GM12878 (cell line): ENCODE measurements at regions not wholly inside any gene's neighbourhood (a gene's known extent, or its start where the extent isn't known, plus 50 kb on each side); places are given as distances from the start of the nearest gene placed in this dataset.

ENCODE experiments used
- ATAC-seq: fragments of 200-7000 bp; cut with Tn5 transposase; 3 replicates; pipeline ENCODE4 v1.9.1; 2020; ENCODE audit warnings: mild to moderate bottlenecking, moderate library complexity
- BruUV-seq: library from RNA; stranded (reverse); fragments of 400-500 nt; replicated peaks from 2 replicates; lab custom pipeline; 2021; lab: Mats Ljungman, UMichigan
- CTCF ChIA-PET: fragments of 300-600 bp; sonication (Branson Sonifier 250); formaldehyde crosslinking; extraction: SDS; loops from one replicate; lab custom pipeline; 2021; ENCODE audit warnings: inconsistent platforms; lab: Yijun Ruan, JAX
- POLR2A ChIA-PET: fragments of 350-600 bp; formaldehyde crosslinking; extraction: SDS; loops from one replicate; lab custom pipeline; 2021; ENCODE audit warnings: inconsistent platforms; lab: Charles Lee
- RAD21 ChIA-PET: fragments of 300-600 bp; sonication (Branson Sonifier 250); formaldehyde crosslinking; loops from one replicate; lab custom pipeline; 2023; ENCODE audit warnings: antibody characterized with exemption; ENCODE audit not compliant: unreplicated experiment; lab: Charles Lee
- SMC1A ChIA-PET: fragments of 300-600 bp; sonication (Branson Sonifier 250); formaldehyde crosslinking; loops from one replicate; lab custom pipeline; 2023; ENCODE audit not compliant: unreplicated experiment, uncharacterized antibody; lab: Charles Lee
- DNase-seq: peaks from one replicate; pipeline ENCODE4 v3.0.0-alpha.2; 2011; ENCODE audit warnings: low read depth, low spot score
- FAIRE-seq: peaks from 3 replicates; lab custom pipeline; 2011; peaks lifted over from hg19 to GRCh38; lab: Jason Lieb, UNC
- H2AFZ ChIP-seq: 2 replicates; pipeline ENCODE4 v1.6.0; 2011; ENCODE audit warnings: low read depth, low read length, control low read depth; ENCODE audit not compliant: control insufficient read depth
- H3K27ac ChIP-seq: 2 replicates; pipeline ENCODE4 v1.5.1; 2011; ENCODE audit warnings: control low read depth; ENCODE audit not compliant: control insufficient read depth, insufficient read depth
- H3K27me3 ChIP-seq, 2 experiments: replicated peaks in 1 of 2; 2 replicates each; pipeline versions ENCODE4 v1.6.0 to v1.6.1; 2011; ENCODE audit warnings: low read length in 1 of 2; ENCODE audit not compliant: control insufficient read depth in 2 of 2, insufficient read depth in 2 of 2
- H3K36me3 ChIP-seq, 2 experiments: 2 replicates each; pipeline ENCODE4 v1.5.1; 2011; ENCODE audit warnings: low read length in 1 of 2; ENCODE audit not compliant: control insufficient read depth in 2 of 2, insufficient read depth in 2 of 2
- H3K4me1 ChIP-seq: 2 replicates; pipeline ENCODE4 v1.6.1; 2011; ENCODE audit warnings: mild to moderate bottlenecking, low read length, moderate library complexity, mixed read lengths; ENCODE audit not compliant: control insufficient read depth, insufficient read depth
- H3K4me2 ChIP-seq: 2 replicates; pipeline ENCODE4 v1.6.0; 2011; ENCODE audit warnings: control low read depth; ENCODE audit not compliant: control insufficient read depth, insufficient read depth
- H3K4me3 ChIP-seq: fragments of 200-600 bp; sonication (generic); 2 replicates; pipeline ENCODE4 v1.5.1; 2016
- H3K79me2 ChIP-seq: 2 replicates; pipeline ENCODE4 v1.6.0; 2011; ENCODE audit warnings: low read length; ENCODE audit not compliant: control insufficient read depth, insufficient read depth
- H3K9ac ChIP-seq: 2 replicates; pipeline ENCODE4 v1.8.0; 2011; ENCODE audit warnings: low read length, control low read depth, mixed read lengths; ENCODE audit not compliant: control insufficient read depth, insufficient read depth
- H3K9me3 ChIP-seq: replicated peaks from 3 replicates; pipeline ENCODE4 v1.5.1; 2011; ENCODE audit warnings: mild to moderate bottlenecking, low read length; ENCODE audit not compliant: control insufficient read depth, insufficient read depth
- H4K20me1 ChIP-seq: 2 replicates; pipeline ENCODE4 v1.6.0; 2011; ENCODE audit not compliant: control insufficient read depth, insufficient read depth
- BHLHE40 ChIP-seq, 2 experiments: fragments of 450-650 bp in 1 of 2; IDR thresholded peaks; 2 replicates each; pipeline ENCODE4 v1.6.1; 2011 to 2017; ENCODE audit warnings: low read depth in 2 of 2, borderline replicate concordance in 1 of 2, improper control_type of control experiment in 1 of 2, low read length in 1 of 2, mild to moderate bottlenecking in 1 of 2
- CHD2 ChIP-seq: IDR thresholded peaks from 2 replicates; pipeline ENCODE4 v1.6.1; 2011; ENCODE audit warnings: low read depth, low read length, improper control_type of control experiment, borderline replicate concordance
- HDGF ChIP-seq: fragments of 450-650 bp; IDR thresholded peaks from 2 replicates; pipeline ENCODE4 v1.6.1; 2016; ENCODE audit warnings: antibody characterized with exemption
- KDM1A ChIP-seq: fragments of 200-600 bp; sonication (generic); IDR thresholded peaks from 2 replicates; pipeline ENCODE4 v1.6.1; 2016; ENCODE audit warnings: borderline replicate concordance
- NBN ChIP-seq: fragments of 450-650 bp; IDR thresholded peaks from 2 replicates; pipeline ENCODE4 v1.6.1; 2016
- PAX5 ChIP-seq: IDR thresholded peaks from 2 replicates; pipeline ENCODE4 v1.6.1; 2011; ENCODE audit warnings: low read depth, low read length, borderline replicate concordance
- RFX5 ChIP-seq: IDR thresholded peaks from 2 replicates; pipeline ENCODE4 v1.6.1; 2011; ENCODE audit warnings: low read depth, low read length, improper control_type of control experiment
- WGBS: methylation state at CpG from one replicate; pipeline ENCODE4 v1.1.6; 2016; ENCODE audit warnings: low lambda C conversion rate; ENCODE audit not compliant: insufficient replicate concordance, insufficient coverage; ENCODE audit errors: missing lambda C conversion rate; 5-methylcytosine and 5-hydroxymethylcytosine counted together
- in situ Hi-C: fragments of 300-500 bp; cut with MboI; formaldehyde crosslinking; loops from 9 replicates; pipeline ENCODE4 v1.14.3; 2018; ENCODE audit warnings: mixed read lengths
- intact Hi-C: fragments of 100-400 bp; cut with micrococcal nuclease; formaldehyde crosslinking; loops from one replicate; pipeline ENCODE4 v1.14.2; 2022; ENCODE audit not compliant: unreplicated experiment
- TF ChIP-seq, protein P1 (sequence below): IDR thresholded peaks from 2 replicates; pipeline ENCODE4 v1.6.1; 2012; ENCODE audit warnings: mild to moderate bottlenecking, low read depth, low read length

GRCh38 chr3:118272991-118273390, 761.7 kb downstream of the IGSF11 start:
- CTCF ChIA-PET: no interaction called here
- no peak for TF ChIP-seq RFX5
- no peak for TF ChIP-seq CHD2
- TF ChIP-seq BHLHE40 (IDR thresholded peaks at IDR 0.05; ENCODE audit: borderline replicate concordance in 1 of 2, low read depth in 2 of 2, low read length in 1 of 2): no peak
- TF ChIP-seq, protein P1, sequence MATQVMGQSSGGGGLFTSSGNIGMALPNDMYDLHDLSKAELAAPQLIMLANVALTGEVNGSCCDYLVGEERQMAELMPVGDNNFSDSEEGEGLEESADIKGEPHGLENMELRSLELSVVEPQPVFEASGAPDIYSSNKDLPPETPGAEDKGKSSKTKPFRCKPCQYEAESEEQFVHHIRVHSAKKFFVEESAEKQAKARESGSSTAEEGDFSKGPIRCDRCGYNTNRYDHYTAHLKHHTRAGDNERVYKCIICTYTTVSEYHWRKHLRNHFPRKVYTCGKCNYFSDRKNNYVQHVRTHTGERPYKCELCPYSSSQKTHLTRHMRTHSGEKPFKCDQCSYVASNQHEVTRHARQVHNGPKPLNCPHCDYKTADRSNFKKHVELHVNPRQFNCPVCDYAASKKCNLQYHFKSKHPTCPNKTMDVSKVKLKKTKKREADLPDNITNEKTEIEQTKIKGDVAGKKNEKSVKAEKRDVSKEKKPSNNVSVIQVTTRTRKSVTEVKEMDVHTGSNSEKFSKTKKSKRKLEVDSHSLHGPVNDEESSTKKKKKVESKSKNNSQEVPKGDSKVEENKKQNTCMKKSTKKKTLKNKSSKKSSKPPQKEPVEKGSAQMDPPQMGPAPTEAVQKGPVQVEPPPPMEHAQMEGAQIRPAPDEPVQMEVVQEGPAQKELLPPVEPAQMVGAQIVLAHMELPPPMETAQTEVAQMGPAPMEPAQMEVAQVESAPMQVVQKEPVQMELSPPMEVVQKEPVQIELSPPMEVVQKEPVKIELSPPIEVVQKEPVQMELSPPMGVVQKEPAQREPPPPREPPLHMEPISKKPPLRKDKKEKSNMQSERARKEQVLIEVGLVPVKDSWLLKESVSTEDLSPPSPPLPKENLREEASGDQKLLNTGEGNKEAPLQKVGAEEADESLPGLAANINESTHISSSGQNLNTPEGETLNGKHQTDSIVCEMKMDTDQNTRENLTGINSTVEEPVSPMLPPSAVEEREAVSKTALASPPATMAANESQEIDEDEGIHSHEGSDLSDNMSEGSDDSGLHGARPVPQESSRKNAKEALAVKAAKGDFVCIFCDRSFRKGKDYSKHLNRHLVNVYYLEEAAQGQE: no peak
- Histone ChIP-seq H3K27me3 (no peaks in the 10 kb centered on the region), H3K4me2 (no peak overlapping the region), H2AFZ (no peak overlapping the region), H3K4me1 (no peaks in the 10 kb centered on the region), H3K79me2 (no peaks in the 10 kb centered on the region), H3K9ac (no peak overlapping the region), H3K9me3 (no peaks in the 10 kb centered on the region), H4K20me1 (no peaks in the 10 kb centered on the region), H3K4me3 (no peak overlapping the region), H3K27ac (no peak overlapping the region), H3K36me3 (no peaks in the 10 kb centered on the region)
- WGBS: 48% methylated on average over 2 of the region's 2 CpGs
- in situ Hi-C loops: no loop called here
- DNase-seq: no peak
- FAIRE-seq: no peak
- POLR2A ChIA-PET: no interaction called here
- RAD21 ChIA-PET: no interaction called here
- ATAC-seq: no peak
- SMC1A ChIA-PET: no interaction called here
- intact Hi-C loops: no loop called here
- no TSS peak for BruUV-seq

DNA sequence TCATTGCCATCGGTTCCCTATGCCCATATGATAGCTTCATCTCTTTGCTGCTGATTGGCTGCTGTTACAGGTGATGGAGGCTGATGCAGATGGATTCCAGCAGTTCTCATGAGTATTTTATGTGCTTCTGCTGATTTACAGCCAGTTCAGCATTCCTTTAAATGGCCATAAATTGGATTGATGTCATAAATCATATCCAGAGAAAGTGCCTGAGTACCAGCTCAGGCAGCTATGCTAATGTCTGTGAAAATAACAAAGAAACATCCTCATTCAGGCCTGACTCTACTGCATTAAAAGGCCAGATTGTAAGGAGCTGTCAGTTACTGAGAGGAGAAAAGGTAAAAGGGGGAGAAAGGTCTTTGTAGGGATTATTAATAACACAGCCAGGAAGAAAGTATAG, 756.8 kb downstream of the IGSF11 start:
- Histone ChIP-seq H3K27ac (no peak overlapping the region), H4K20me1 (no peaks in the 10 kb centered on the region), H3K9me3 (no peaks in the 10 kb centered on the region), H3K4me1 (no peaks in the 10 kb centered on the region), H3K9ac (no peak overlapping the region), H3K4me3 (no peak overlapping the region), H2AFZ (no peak overlapping the region), H3K36me3 (no peaks in the 10 kb centered on the region), H3K4me2 (no peak overlapping the region), H3K79me2 (no peaks in the 10 kb centered on the region), H3K27me3 (no peaks in the 10 kb centered on the region)
- in situ Hi-C loops: no loop called here
- POLR2A ChIA-PET: no interaction called here
- RAD21 ChIA-PET: no interaction called here
- SMC1A ChIA-PET: interaction anchor here (0.6 kb wide), 1 partner anchor 24 kb away, joined by 3 read pairs; no protein-coding TSS in a partner anchor
- FAIRE-seq: no peak
- TF ChIP-seq NBN (no peak), PAX5 (no peak), KDM1A (no peak), HDGF (no peak)
- no TSS peak for BruUV-seq
- CTCF ChIA-PET: no interaction called here
- no peak for ATAC-seq
- intact Hi-C loops: no loop called here
- DNase-seq: no peak
- 8% methylated on average over 1 of the region's 1 CpG for WGBS
